NT2/D1 (cell line): ENCODE measurements at regions not wholly inside any gene's neighbourhood (a gene's known extent, or its start where the extent isn't known, plus 50 kb on each side); places are given as distances from the start of the nearest gene placed in this dataset.

ENCODE experiments used
- DNase-seq: peaks from one replicate; pipeline ENCODE4 v3.0.0-alpha.2; 2011; ENCODE audit warnings: low read depth, low spot score
- H3K27me3 ChIP-seq: 2 replicates; pipeline ENCODE4 v1.6.0; 2011; ENCODE audit warnings: mild to moderate bottlenecking; ENCODE audit not compliant: insufficient read length, insufficient read depth
- H3K36me3 ChIP-seq: 2 replicates; pipeline ENCODE4 v1.6.1; 2011; ENCODE audit warnings: mild to moderate bottlenecking, low read length, mixed read lengths; ENCODE audit not compliant: insufficient read depth, insufficient read length
- H3K4me1 ChIP-seq: 2 replicates; pipeline ENCODE4 v1.5.1; 2011; ENCODE audit not compliant: insufficient read depth, insufficient read length
- H3K4me3 ChIP-seq: 2 replicates; pipeline ENCODE4 v1.5.1; 2011; ENCODE audit warnings: low read depth; ENCODE audit not compliant: insufficient read length
- H3K9ac ChIP-seq: 2 replicates; pipeline ENCODE4 v1.6.0; 2011; ENCODE audit warnings: low read depth; ENCODE audit not compliant: insufficient read length
- H3K9me3 ChIP-seq: 2 replicates; pipeline ENCODE4 v1.5.1; 2011; ENCODE audit warnings: mild to moderate bottlenecking, low read length; ENCODE audit not compliant: insufficient read depth
- SUZ12 ChIP-seq: IDR thresholded peaks from 2 replicates; pipeline ENCODE4 v1.6.1; 2011; ENCODE audit not compliant: insufficient read length, insufficient read depth; ENCODE audit errors: extremely low read depth
- YY1 ChIP-seq: IDR thresholded peaks from 2 replicates; pipeline ENCODE4 v1.6.1; 2011; ENCODE audit not compliant: insufficient read length, insufficient read depth
- ZNF274 ChIP-seq: IDR thresholded peaks from 2 replicates; pipeline ENCODE4 v1.6.1; 2011; ENCODE audit warnings: mild to moderate bottlenecking, low read depth, low read length

GRCh38 chr16:22624038-22624799 lies 113.5 kb downstream of the NPIPB5 start:
- Histone ChIP-seq H3K4me1 (peaks cover 3% of the 10 kb centered on the region), H3K27me3 (no peaks in the 10 kb centered on the region), H3K9me3 (no peaks in the 10 kb centered on the region), H3K36me3 (no peaks in the 10 kb centered on the region), H3K9ac (no peak overlapping the region), H3K4me3 (no peak overlapping the region)
- no peak for DNase-seq
- TF ChIP-seq ZNF274 (no peak), YY1 (no peak), SUZ12 (no peak)

DNA sequence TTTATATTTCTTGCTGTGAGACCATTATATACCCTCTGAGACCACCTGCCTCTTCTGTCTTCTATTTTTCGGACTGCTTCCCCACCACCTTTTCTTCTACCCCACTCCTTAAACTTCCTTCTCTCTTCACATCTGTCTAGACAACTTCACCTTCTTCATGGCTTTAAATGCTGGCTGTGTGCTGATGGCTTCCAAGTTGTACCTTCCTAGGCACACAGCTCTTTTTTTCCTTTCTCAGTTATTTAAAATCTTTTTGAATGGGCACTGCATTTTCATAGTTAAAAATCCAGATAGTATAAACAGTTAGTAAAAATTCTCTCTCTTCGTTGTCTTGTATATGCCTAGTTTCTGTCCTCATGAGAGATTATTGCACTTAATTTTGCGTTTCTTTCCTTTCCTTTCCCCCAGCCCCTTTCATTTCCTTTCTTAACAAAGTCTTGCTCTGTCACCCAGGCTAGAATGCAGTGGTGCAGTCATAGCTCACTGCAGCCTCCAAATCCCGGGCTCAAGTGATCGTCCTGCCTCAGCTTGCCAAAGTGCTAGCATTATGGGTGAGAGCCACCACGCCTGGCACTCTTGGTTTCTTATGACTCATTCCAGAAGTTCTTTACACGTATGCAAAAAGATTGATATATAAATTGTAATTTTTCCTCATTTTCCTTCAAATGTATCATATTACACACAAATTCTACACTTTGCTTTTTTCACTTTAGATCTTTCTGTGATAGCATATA lies 114.3 kb downstream of the NPIPB5 start:
- TF ChIP-seq YY1 (no peak), SUZ12 (no peak), ZNF274 (no peak)
- Histone ChIP-seq H3K36me3 (no peaks in the 10 kb centered on the region), H3K9ac (no peak overlapping the region), H3K4me3 (no peak overlapping the region), H3K4me1 (peaks cover 3% of the 10 kb centered on the region), H3K9me3 (no peaks in the 10 kb centered on the region), H3K27me3 (no peaks in the 10 kb centered on the region)
- DNase-seq: no peak

GRCh38 chr16:22625967-22626366 lies 115.3 kb downstream of the NPIPB5 start:
- no peak for TF ChIP-seq ZNF274
- no peak for TF ChIP-seq YY1
- no peak for TF ChIP-seq SUZ12
- no peaks in the 10 kb centered on the region for H3K27me3 ChIP-seq
- H3K4me1 ChIP-seq: peaks cover 3% of the 10 kb centered on the region
- no peak for DNase-seq
- H3K9ac ChIP-seq: no peak overlapping the region
- H3K4me3 ChIP-seq: no peak overlapping the region
- H3K36me3 ChIP-seq: no peaks in the 10 kb centered on the region
- H3K9me3 ChIP-seq: no peaks in the 10 kb centered on the region

GRCh38 chr16:22627043-22627442 lies 116.4 kb downstream of the NPIPB5 start:
- TF ChIP-seq YY1: no peak
- TF ChIP-seq SUZ12: no peak
- TF ChIP-seq ZNF274: no peak
- no peaks in the 10 kb centered on the region for H3K9me3 ChIP-seq
- no peak overlapping the region for H3K9ac ChIP-seq
- H3K36me3 ChIP-seq: no peaks in the 10 kb centered on the region
- H3K4me3 ChIP-seq: no peak overlapping the region
- H3K27me3 ChIP-seq: no peaks in the 10 kb centered on the region
- H3K4me1 ChIP-seq: no peaks in the 10 kb centered on the region
- DNase-seq: no peak

DNA sequence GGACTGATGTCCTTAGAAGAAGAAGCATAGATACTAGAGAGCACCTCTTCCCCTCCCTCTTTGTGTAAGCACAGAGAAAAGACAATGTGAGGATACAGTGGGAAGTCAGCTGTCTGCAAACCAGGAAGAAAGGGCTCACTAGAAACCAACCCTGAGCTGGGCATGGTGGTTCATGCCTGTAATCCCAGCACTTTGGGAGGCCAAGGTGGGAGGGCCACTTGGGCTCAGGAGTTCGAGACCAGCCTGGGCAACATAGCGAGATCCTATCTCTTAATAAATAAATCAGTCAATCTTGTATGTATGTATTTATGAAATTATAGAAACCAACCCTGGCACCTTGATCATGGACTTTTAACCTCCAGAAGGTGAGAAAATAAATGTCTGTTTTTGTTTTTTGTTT lies 118.3 kb downstream of the NPIPB5 start:
- Histone ChIP-seq H3K4me3 (no peak overlapping the region), H3K27me3 (no peaks in the 10 kb centered on the region), H3K4me1 (no peaks in the 10 kb centered on the region), H3K36me3 (no peaks in the 10 kb centered on the region), H3K9ac (no peak overlapping the region), H3K9me3 (no peaks in the 10 kb centered on the region)
- TF ChIP-seq YY1 (no peak), ZNF274 (no peak), SUZ12 (no peak)
- no peak for DNase-seq

- Histone ChIP-seq H3K4me3 (no peak overlapping the region), H3K9ac (no peak overlapping the region), H3K27me3 (no peaks in the 10 kb centered on the region), H3K4me1 (peaks cover 2% of the 10 kb centered on the region), H3K9me3 (no peaks in the 10 kb centered on the region), H3K36me3 (no peaks in the 10 kb centered on the region)
- DNase-seq: no peak
- no peak for TF ChIP-seq YY1
- no peak for TF ChIP-seq SUZ12
- TF ChIP-seq ZNF274: no peak
Observed at GRCh38 chr16:22630242-22630641, 119.6 kb downstream of the NPIPB5 start.

DNA sequence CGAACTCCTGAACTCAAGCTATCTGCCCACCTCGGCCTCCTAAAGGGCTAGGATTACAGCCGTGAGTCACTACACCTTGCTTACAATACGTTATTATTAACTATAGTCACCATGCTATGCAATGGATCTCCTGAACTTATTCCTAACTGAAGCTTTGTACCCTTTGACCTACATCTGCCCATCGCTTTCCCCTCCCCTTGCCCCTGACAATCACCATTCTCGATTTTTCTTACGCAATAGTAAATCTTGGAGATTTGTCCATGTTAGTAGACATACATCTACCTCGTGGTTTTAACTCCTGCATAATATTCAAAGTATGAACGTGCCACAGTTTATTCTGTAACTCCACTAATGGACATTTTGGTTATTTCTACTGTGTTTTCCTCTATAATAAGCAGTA lies 120.6 kb downstream of the NPIPB5 start:
- peaks cover 2% of the 10 kb centered on the region for H3K4me1 ChIP-seq
- H3K36me3 ChIP-seq: no peaks in the 10 kb centered on the region
- no peak overlapping the region for H3K9ac ChIP-seq
- no peak for TF ChIP-seq YY1
- no peak for TF ChIP-seq SUZ12
- TF ChIP-seq ZNF274: no peak
- DNase-seq: no peak
- H3K27me3 ChIP-seq: no peaks in the 10 kb centered on the region
- no peaks in the 10 kb centered on the region for H3K9me3 ChIP-seq
- H3K4me3 ChIP-seq: no peak overlapping the region
